Endothelial cell of umbilical vein (primary cell): ENCODE measurements at regions not wholly inside any gene's neighbourhood (a gene's known extent, or its start where the extent isn't known, plus 50 kb on each side); places are given as distances from the start of the nearest gene placed in this dataset.

Source experiments
- BruUV-seq: library from RNA; stranded (reverse); fragments of 400-500 nt; replicated peaks from 2 replicates; lab custom pipeline; 2021; lab: Mats Ljungman, UMichigan
- CTCF ChIA-PET: fragments of 300-600, 350-600 bp; sonication (Branson Sonifier 250); formaldehyde crosslinking; loops from one replicate; lab custom pipeline; 2021; ENCODE audit warnings: antibody characterized with exemption, inconsistent platforms; lab: Charles Lee
- POLR2A ChIA-PET: fragments of 300-600, 350-600 bp; sonication (Branson Sonifier 250); formaldehyde crosslinking; loops from one replicate; lab custom pipeline; 2021; ENCODE audit warnings: antibody characterized with exemption, inconsistent platforms; lab: Charles Lee
- DNase-seq: peaks from one replicate; pipeline ENCODE4 v3.0.0-alpha.2; 2011; ENCODE audit warnings: low read depth, low spot score
- FAIRE-seq: peaks from 2 replicates; lab custom pipeline; 2011; peaks lifted over from hg19 to GRCh38; lab: Jason Lieb, UNC
- H2AFZ ChIP-seq: 2 replicates; pipeline ENCODE4 v1.6.0; 2012; ENCODE audit warnings: low read depth, low read length, control low read depth, inconsistent platforms
- H3K27ac ChIP-seq: 2 replicates; pipeline ENCODE4 v1.5.1; 2011; ENCODE audit warnings: low read depth, mild to moderate bottlenecking, control low read depth, low read length, moderate library complexity; ENCODE audit not compliant: insufficient read depth
- H3K27me3 ChIP-seq, 2 experiments: 2 replicates each; pipeline versions ENCODE4 v1.6.0 to v1.6.1; 2011; ENCODE audit warnings: low read length in 2 of 2, mixed read lengths in 1 of 2; ENCODE audit not compliant: control insufficient read depth in 2 of 2, insufficient read depth in 2 of 2
- H3K36me3 ChIP-seq, 2 experiments: 2 replicates in 1 of 2; 3 replicates in 1 of 2; pipeline ENCODE4 v1.5.1; 2011; ENCODE audit warnings: low read length in 2 of 2, mild to moderate bottlenecking in 1 of 2, moderate library complexity in 1 of 2; ENCODE audit not compliant: control insufficient read depth in 2 of 2, insufficient read depth in 2 of 2; ENCODE audit errors: extremely low read depth in 1 of 2
- H3K4me1 ChIP-seq: 3 replicates; pipeline ENCODE4 v1.5.1; 2011; ENCODE audit warnings: mild to moderate bottlenecking, low read length; ENCODE audit not compliant: control insufficient read depth, insufficient read depth; ENCODE audit errors: extremely low read depth
- H3K4me2 ChIP-seq: 2 replicates; pipeline ENCODE4 v1.6.1; 2011; ENCODE audit warnings: low read length, control low read depth, mixed read lengths; ENCODE audit not compliant: insufficient read depth
- H3K4me3 ChIP-seq, 3 experiments: fragments of 200-600 bp in 1 of 3; sonication (generic), shearing (Covaris generic) in 1 of 3; replicated peaks in 1 of 3; 2 replicates each; pipeline ENCODE4 v1.5.1; 2011 to 2016; ENCODE audit warnings: control low read depth in 3 of 3, low read length in 3 of 3, mild to moderate bottlenecking in 2 of 3, inconsistent platforms in 1 of 3, low read depth in 1 of 3, moderate library complexity in 1 of 3; ENCODE audit not compliant: insufficient read depth in 1 of 3
- H3K79me2 ChIP-seq: 2 replicates; pipeline ENCODE4 v1.6.0; 2012; ENCODE audit warnings: low read length, inconsistent platforms; ENCODE audit not compliant: control insufficient read depth, insufficient read depth
- H3K9ac ChIP-seq: replicated peaks from 2 replicates; pipeline ENCODE3; 2011; ENCODE audit warnings: low read length, control low read depth; ENCODE audit not compliant: insufficient read depth; ENCODE audit errors: extremely low read depth
- H3K9me1 ChIP-seq: replicated peaks from 3 replicates; pipeline ENCODE4 v1.6.0; 2011; ENCODE audit warnings: mild to moderate bottlenecking, low read length; ENCODE audit not compliant: control insufficient read depth, insufficient read depth; ENCODE audit errors: extremely low read depth
- H3K9me3 ChIP-seq: replicated peaks from 2 replicates; pipeline ENCODE4 v1.5.1; 2012; ENCODE audit warnings: low read length, inconsistent platforms; ENCODE audit not compliant: control insufficient read depth, insufficient read depth
- H4K20me1 ChIP-seq: replicated peaks from 2 replicates; pipeline ENCODE3; 2011; ENCODE audit warnings: mild to moderate bottlenecking, low read length; ENCODE audit not compliant: control insufficient read depth, insufficient read depth; ENCODE audit errors: extremely low read depth
- EZH2 ChIP-seq: IDR thresholded peaks from 2 replicates; pipeline ENCODE4 v1.6.1; 2012; ENCODE audit warnings: borderline replicate concordance, low read depth, mild to moderate bottlenecking, moderate library complexity, low read length, inconsistent platforms; ENCODE audit not compliant: severe bottlenecking
- FOS ChIP-seq: IDR thresholded peaks from 2 replicates; pipeline ENCODE4 v1.6.1; 2011; ENCODE audit warnings: mild to moderate bottlenecking, low read length, moderate library complexity, borderline replicate concordance; ENCODE audit not compliant: insufficient read depth
- GATA2 ChIP-seq: IDR thresholded peaks from 2 replicates; pipeline ENCODE4 v1.7.0; 2011; ENCODE audit warnings: low read depth, mild to moderate bottlenecking, moderate library complexity, mixed read lengths, low read length; ENCODE audit not compliant: insufficient read length, insufficient read depth
- JUN ChIP-seq: IDR thresholded peaks from 2 replicates; pipeline ENCODE4 v1.6.1; 2011; ENCODE audit warnings: borderline replicate concordance, low read depth; ENCODE audit not compliant: insufficient read length, insufficient read depth
- MYC ChIP-seq: IDR thresholded peaks from one replicate; pipeline ENCODE4 v1.6.1; 2011; ENCODE audit warnings: mild to moderate bottlenecking, low read depth, low read length
- POLR2A ChIP-seq: IDR thresholded peaks from 2 replicates; pipeline ENCODE4 v1.6.1; 2012; ENCODE audit warnings: low read depth, mild to moderate bottlenecking, control low read depth, low read length
- POLR2AphosphoS5 ChIP-seq: IDR thresholded peaks from 2 replicates; pipeline ENCODE4 v1.6.1; 2012; ENCODE audit warnings: low read depth, mild to moderate bottlenecking, control low read depth, low read length, moderate library complexity; ENCODE audit not compliant: insufficient read depth
- dilution Hi-C: fragments of 300-500 bp; cut with MboI; formaldehyde crosslinking; loops from one replicate; pipeline ENCODE4 v1.15.0; 2019; ENCODE audit warnings: low sequenced_read_pairs; ENCODE audit not compliant: extremely low pct_ligation_motif_present
- intact Hi-C: fragments of 100-400 bp; cut with micrococcal nuclease; formaldehyde crosslinking; loops from one replicate; pipeline ENCODE4 v1.10.0; 2022
- TF ChIP-seq, protein P1 (sequence below): IDR thresholded peaks from 2 replicates; pipeline ENCODE4 v1.6.1; 2011; ENCODE audit not compliant: insufficient read depth, insufficient read length
- TF ChIP-seq, protein P2 (sequence below), 2 donors: IDR thresholded peaks; 1 replicate in 1 of 2; 2 replicates in 1 of 2; pipeline ENCODE4 v1.5.1; 2011; ENCODE audit warnings: low read length in 2 of 2, mild to moderate bottlenecking in 2 of 2, moderate library complexity in 2 of 2, control low read depth in 1 of 2, inconsistent platforms in 1 of 2, low read depth in 1 of 2; ENCODE audit not compliant: insufficient read depth in 1 of 2; ENCODE audit errors: extremely low read depth in 1 of 2

DNA sequence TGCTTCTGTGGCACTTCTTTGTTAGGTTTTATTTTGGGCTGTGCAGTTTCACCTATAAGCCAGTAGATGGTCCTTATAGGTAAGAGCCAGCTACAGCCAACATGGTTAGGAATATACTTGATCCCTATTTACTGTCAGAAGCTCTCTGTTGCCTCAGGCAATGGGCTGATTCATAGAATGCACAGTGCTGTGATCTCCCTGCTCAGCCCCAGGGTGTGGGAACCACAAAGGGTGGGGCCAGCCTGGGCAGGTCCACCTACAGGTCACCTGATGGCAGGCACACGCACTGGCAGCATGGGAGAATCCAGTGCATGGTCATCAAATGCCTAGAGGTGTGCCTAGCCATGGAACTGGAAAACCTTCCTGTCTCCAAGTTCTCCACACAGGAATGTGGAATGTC is 191.9 kb downstream of the MOXD1 start:
- no TSS peak for BruUV-seq
- DNase-seq (no peak), FAIRE-seq (no peak)
- Histone ChIP-seq H3K27me3 (no peaks in the 10 kb centered on the region), H3K36me3 (no peaks in the 10 kb centered on the region), H3K9ac (no peak overlapping the region), H3K9me3 (no peaks in the 10 kb centered on the region), H3K9me1 (no peaks in the 10 kb centered on the region), H3K4me3 (no peak overlapping the region), H3K4me2 (no peak overlapping the region), H2AFZ (no peak overlapping the region), H4K20me1 (no peaks in the 10 kb centered on the region), H3K79me2 (no peaks in the 10 kb centered on the region), H3K27ac (no peak overlapping the region), H3K4me1 (no peaks in the 10 kb centered on the region)
- ChIA-PET CTCF (interaction anchor here (0.5 to 1.9 kb wide), 2 partner anchors 9 to 28 kb away, joined by 3 to 5 read pairs; no protein-coding TSS in a partner anchor), POLR2A (no interaction called here)
- no peak for TF ChIP-seq FOS
- no peak for TF ChIP-seq POLR2A
- TF ChIP-seq POLR2AphosphoS5: no peak
- TF ChIP-seq MYC: no peak
- no peak for TF ChIP-seq EZH2
- TF ChIP-seq, protein P1, sequence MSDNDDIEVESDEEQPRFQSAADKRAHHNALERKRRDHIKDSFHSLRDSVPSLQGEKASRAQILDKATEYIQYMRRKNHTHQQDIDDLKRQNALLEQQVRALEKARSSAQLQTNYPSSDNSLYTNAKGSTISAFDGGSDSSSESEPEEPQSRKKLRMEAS: no peak
- no peak for TF ChIP-seq GATA2
- no peak for TF ChIP-seq JUN
- TF ChIP-seq, protein P2, sequence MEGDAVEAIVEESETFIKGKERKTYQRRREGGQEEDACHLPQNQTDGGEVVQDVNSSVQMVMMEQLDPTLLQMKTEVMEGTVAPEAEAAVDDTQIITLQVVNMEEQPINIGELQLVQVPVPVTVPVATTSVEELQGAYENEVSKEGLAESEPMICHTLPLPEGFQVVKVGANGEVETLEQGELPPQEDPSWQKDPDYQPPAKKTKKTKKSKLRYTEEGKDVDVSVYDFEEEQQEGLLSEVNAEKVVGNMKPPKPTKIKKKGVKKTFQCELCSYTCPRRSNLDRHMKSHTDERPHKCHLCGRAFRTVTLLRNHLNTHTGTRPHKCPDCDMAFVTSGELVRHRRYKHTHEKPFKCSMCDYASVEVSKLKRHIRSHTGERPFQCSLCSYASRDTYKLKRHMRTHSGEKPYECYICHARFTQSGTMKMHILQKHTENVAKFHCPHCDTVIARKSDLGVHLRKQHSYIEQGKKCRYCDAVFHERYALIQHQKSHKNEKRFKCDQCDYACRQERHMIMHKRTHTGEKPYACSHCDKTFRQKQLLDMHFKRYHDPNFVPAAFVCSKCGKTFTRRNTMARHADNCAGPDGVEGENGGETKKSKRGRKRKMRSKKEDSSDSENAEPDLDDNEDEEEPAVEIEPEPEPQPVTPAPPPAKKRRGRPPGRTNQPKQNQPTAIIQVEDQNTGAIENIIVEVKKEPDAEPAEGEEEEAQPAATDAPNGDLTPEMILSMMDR (IDR thresholded peaks at IDR 0.05; ENCODE audit: extremely low read depth in 1 of 2, insufficient read depth in 1 of 2, low read depth in 1 of 2, low read length in 2 of 2): no peak
- dilution Hi-C loops: no loop called here
- intact Hi-C loops: no loop called here
